Mesendoderm (in vitro differentiated cells): ENCODE measurements at regions not wholly inside any gene's neighbourhood (a gene's known extent, or its start where the extent isn't known, plus 50 kb on each side); places are given as distances from the start of the nearest gene placed in this dataset.

ENCODE experiments used
- DNase-seq: peaks from one replicate; pipeline ENCODE4 v3.0.0; 2013
- H2AK5ac ChIP-seq: 2 replicates; pipeline ENCODE4 v1.6.1; 2013; ENCODE audit warnings: low read length, inconsistent platforms
- H2BK120ac ChIP-seq: 2 replicates; pipeline ENCODE4 v1.6.1; 2013; ENCODE audit warnings: low read depth, mild to moderate bottlenecking, low read length, moderate library complexity, mixed read lengths
- H2BK15ac ChIP-seq: replicated peaks from 2 replicates; pipeline ENCODE4 v1.6.1; 2013; ENCODE audit warnings: low read depth, mild to moderate bottlenecking, moderate library complexity
- H2BK5ac ChIP-seq: 2 replicates; pipeline ENCODE4 v1.6.1; 2013; ENCODE audit warnings: low read length, inconsistent platforms
- H3K18ac ChIP-seq: 2 replicates; pipeline ENCODE4 v1.6.1; 2013; ENCODE audit warnings: mild to moderate bottlenecking, low read length, mixed read lengths
- H3K23ac ChIP-seq: one replicate; pipeline ENCODE4 v1.6.1; 2013; ENCODE audit warnings: low read length
- H3K27ac ChIP-seq: 2 replicates; pipeline ENCODE4 v1.5.1; 2013; ENCODE audit warnings: low read depth, mild to moderate bottlenecking, inconsistent platforms, low read length, moderate library complexity
- H3K27me3 ChIP-seq: 2 replicates; pipeline ENCODE4 v1.6.1; 2013; ENCODE audit warnings: low read length, control low read depth, mild to moderate bottlenecking, inconsistent platforms; ENCODE audit not compliant: insufficient read depth, poor library complexity
- H3K36me3 ChIP-seq: 2 replicates; pipeline ENCODE4 v1.6.1; 2013; ENCODE audit warnings: low read length, inconsistent platforms; ENCODE audit not compliant: control insufficient read depth, insufficient read depth
- H3K4ac ChIP-seq: one replicate; pipeline ENCODE4 v1.6.1; 2013; ENCODE audit warnings: low read depth, mild to moderate bottlenecking, low read length, moderate library complexity
- H3K4me1 ChIP-seq: 2 replicates; pipeline ENCODE4 v1.6.1; 2013; ENCODE audit warnings: low read depth, low read length, inconsistent platforms; ENCODE audit not compliant: control insufficient read depth
- H3K4me2 ChIP-seq: 2 replicates; pipeline ENCODE4 v1.6.1; 2013; ENCODE audit warnings: low read length
- H3K4me3 ChIP-seq: 2 replicates; pipeline ENCODE4 v1.5.1; 2013; ENCODE audit warnings: mild to moderate bottlenecking, low read length
- H3K56ac ChIP-seq: one replicate; pipeline ENCODE4 v1.6.1; 2013; ENCODE audit warnings: low read length
- H3K79me1 ChIP-seq: 2 replicates; pipeline ENCODE4 v1.6.1; 2013; ENCODE audit warnings: low read length, inconsistent platforms
- H3K79me2 ChIP-seq: 2 replicates; pipeline ENCODE4 v1.6.1; 2013; ENCODE audit warnings: mild to moderate bottlenecking, low read length; ENCODE audit not compliant: control insufficient read depth, insufficient read depth
- H3K9ac ChIP-seq: 2 replicates; pipeline ENCODE4 v1.6.1; 2013; ENCODE audit warnings: low read length, inconsistent platforms
- H4K5ac ChIP-seq: one replicate; pipeline ENCODE4 v1.6.1; 2013; ENCODE audit warnings: low read length
- H4K8ac ChIP-seq: one replicate; pipeline ENCODE4 v1.6.1; 2013; ENCODE audit warnings: low read depth, mild to moderate bottlenecking, control low read depth, low read length, moderate library complexity
- WGBS: extraction: QIAGEN DNeasy Blood & Tissue Kit; methylation state at CpG from one replicate; pipeline ENCODE4 v1.1.7; 2013; ENCODE audit warnings: low lambda C conversion rate, missing lambda C conversion rate; ENCODE audit not compliant: insufficient coverage; ENCODE audit errors: extremely low coverage; 5-methylcytosine and 5-hydroxymethylcytosine counted together

DNA sequence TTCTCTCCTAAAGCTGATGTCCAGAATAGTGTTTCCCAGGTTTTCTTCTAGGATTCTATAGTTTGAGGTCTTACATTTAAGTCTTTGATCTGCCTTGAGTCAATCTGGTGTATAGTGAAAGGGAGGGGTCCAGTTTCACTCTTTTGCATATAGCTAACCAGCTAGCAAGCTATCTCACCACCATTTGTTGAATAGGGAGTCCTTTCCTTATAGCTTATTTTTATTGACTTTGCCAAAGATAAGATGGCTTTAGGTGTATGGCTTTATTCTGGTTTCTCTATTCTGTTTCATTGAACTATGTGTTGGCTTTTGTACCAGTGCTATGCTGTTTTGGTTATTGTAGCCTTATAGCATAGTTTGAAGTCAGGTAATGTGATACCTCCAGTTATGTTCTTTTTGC, 1386.1 kb downstream of the SLITRK5 start:
- no peaks in the 10 kb centered on the region for H3K79me1 ChIP-seq
- H3K79me2 ChIP-seq = no peaks in the 10 kb centered on the region
- H4K5ac ChIP-seq = no peak overlapping the region
- DNase-seq = no peak
- no peak overlapping the region for H2BK15ac ChIP-seq
- no peak overlapping the region for H2BK5ac ChIP-seq
- no peak overlapping the region for H3K56ac ChIP-seq
- no peak overlapping the region for H2AK5ac ChIP-seq
- H3K27ac ChIP-seq = no peak overlapping the region
- H3K9ac ChIP-seq = no peak overlapping the region
- H3K27me3 ChIP-seq = no peaks in the 10 kb centered on the region
- no peak overlapping the region for H2BK120ac ChIP-seq
- no peaks in the 10 kb centered on the region for H3K4me1 ChIP-seq
- H3K4me2 ChIP-seq = no peak overlapping the region
- no peak overlapping the region for H3K23ac ChIP-seq
- H3K36me3 ChIP-seq = no peaks in the 10 kb centered on the region
- no peak overlapping the region for H3K18ac ChIP-seq
- H3K4ac ChIP-seq = no peak overlapping the region
- no peak overlapping the region for H4K8ac ChIP-seq
- no peak overlapping the region for H3K4me3 ChIP-seq

DNA sequence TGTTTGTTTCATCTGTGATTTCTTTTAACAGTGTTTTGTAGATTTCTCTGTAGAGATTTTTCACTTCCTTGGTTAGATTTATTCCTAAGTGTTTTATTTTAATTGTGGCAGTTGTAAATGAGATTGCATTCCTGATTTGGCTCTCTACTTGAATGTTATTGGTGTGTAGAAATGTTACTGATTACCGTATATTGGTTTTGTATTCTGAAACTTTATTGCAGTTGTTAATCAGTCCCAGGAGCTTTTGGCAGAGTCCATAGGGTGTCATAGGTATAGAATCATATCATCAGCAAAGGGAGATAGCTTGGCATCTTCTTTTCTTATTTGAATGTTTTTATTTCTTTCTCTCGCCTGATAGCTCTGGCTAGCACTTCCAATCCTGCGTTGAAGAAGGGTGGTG, 1386.7 kb downstream of the SLITRK5 start:
- H2BK5ac ChIP-seq = no peak overlapping the region
- H4K5ac ChIP-seq = no peak overlapping the region
- H3K27me3 ChIP-seq = no peaks in the 10 kb centered on the region
- H3K4me2 ChIP-seq = no peak overlapping the region
- H3K27ac ChIP-seq = no peak overlapping the region
- H3K79me1 ChIP-seq = no peaks in the 10 kb centered on the region
- H2BK15ac ChIP-seq = no peak overlapping the region
- DNase-seq = no peak
- H3K79me2 ChIP-seq = no peaks in the 10 kb centered on the region
- H3K18ac ChIP-seq = no peak overlapping the region
- no CpG with 5 or more reads among the region's 3 CpGs for WGBS
- H3K4me3 ChIP-seq = no peak overlapping the region
- no peak overlapping the region for H2BK120ac ChIP-seq
- no peaks in the 10 kb centered on the region for H3K4me1 ChIP-seq
- no peaks in the 10 kb centered on the region for H3K36me3 ChIP-seq
- no peak overlapping the region for H3K4ac ChIP-seq
- no peak overlapping the region for H3K9ac ChIP-seq
- no peak overlapping the region for H3K23ac ChIP-seq
- H2AK5ac ChIP-seq = no peak overlapping the region
- no peak overlapping the region for H4K8ac ChIP-seq
- no peak overlapping the region for H3K56ac ChIP-seq

DNA sequence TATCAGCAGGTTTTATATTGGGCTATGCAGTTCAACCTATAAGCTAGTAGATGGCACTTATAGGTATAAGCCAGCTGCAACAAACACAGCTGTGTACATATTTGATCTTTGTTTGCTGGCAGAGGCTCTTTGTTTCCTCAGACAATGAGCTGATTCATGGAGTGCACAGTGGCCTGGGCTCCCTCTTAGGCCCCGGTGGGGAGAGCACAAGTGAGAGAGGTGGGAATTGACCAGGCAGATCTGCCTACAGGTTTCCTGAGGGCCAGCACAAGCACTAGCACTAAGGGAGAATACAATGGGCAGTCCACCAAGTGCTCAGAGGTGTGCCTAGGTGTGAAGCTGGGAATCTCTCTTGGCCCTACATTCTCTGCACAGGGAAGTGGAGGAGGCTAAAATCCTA, 1390.7 kb downstream of the SLITRK5 start:
- no peak overlapping the region for H4K5ac ChIP-seq
- no peak for DNase-seq

DNA sequence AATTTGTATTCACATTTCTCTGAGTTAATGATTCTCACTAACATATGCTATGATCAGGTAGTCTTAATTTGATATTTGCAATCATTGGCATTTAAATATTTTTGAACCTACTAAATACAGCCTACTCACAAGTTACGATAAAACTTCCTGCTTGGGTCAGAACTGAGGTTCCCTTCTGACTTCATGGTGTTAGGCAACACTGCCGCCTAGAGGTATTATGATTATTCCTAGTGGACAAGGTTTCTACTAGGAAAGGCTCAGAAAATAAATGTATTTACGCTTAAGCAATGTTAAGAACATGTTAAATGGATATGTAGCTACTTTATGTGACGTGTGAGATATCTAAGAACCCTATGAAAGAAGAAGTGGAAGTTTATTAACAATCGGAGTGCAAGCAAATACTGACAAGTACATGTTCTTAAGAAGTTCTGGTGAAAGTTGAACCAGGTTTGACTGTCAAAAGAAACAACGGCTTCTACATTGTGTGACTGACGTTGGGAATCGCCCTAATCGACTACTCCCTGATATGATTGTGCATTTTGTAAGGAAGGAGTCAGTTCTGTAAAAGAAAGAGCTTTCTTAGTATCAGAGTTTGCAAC, 1395.8 kb downstream of the SLITRK5 start:
- H3K18ac ChIP-seq = no peak overlapping the region
- no peak overlapping the region for H3K9ac ChIP-seq
- no peaks in the 10 kb centered on the region for H3K79me1 ChIP-seq
- H3K27ac ChIP-seq = no peak overlapping the region
- no peak overlapping the region for H3K4me3 ChIP-seq
- no peak overlapping the region for H3K56ac ChIP-seq
- no peak overlapping the region for H4K5ac ChIP-seq
- H2BK5ac ChIP-seq = no peak overlapping the region
- no peak overlapping the region for H2BK15ac ChIP-seq
- no peaks in the 10 kb centered on the region for H3K27me3 ChIP-seq
- no peak overlapping the region for H3K4ac ChIP-seq
- no peak overlapping the region for H4K8ac ChIP-seq
- peak; percentile 70 for DNase-seq
- H2BK120ac ChIP-seq = no peak overlapping the region
- H3K23ac ChIP-seq = no peak overlapping the region
- no peak overlapping the region for H2AK5ac ChIP-seq
- WGBS = no CpG with 5 or more reads among the region's 9 CpGs
- H3K4me2 ChIP-seq = no peak overlapping the region
- no peaks in the 10 kb centered on the region for H3K36me3 ChIP-seq
- no peaks in the 10 kb centered on the region for H3K4me1 ChIP-seq
- no peaks in the 10 kb centered on the region for H3K79me2 ChIP-seq

More for the DNA sequence above, 1390.7 kb downstream of the SLITRK5 start:
- Histone ChIP-seq H3K9ac (no peak overlapping the region), H3K4ac (no peak overlapping the region), H3K4me2 (no peak overlapping the region), H2AK5ac (no peak overlapping the region), H3K18ac (no peak overlapping the region), H2BK120ac (no peak overlapping the region), H2BK15ac (no peak overlapping the region), H3K23ac (no peak overlapping the region), H3K79me2 (no peaks in the 10 kb centered on the region), H3K27me3 (no peaks in the 10 kb centered on the region), H3K4me3 (no peak overlapping the region), H3K36me3 (no peaks in the 10 kb centered on the region), H4K8ac (no peak overlapping the region), H3K56ac (no peak overlapping the region), H3K27ac (no peak overlapping the region), H3K79me1 (no peaks in the 10 kb centered on the region), H2BK5ac (no peak overlapping the region), H3K4me1 (no peaks in the 10 kb centered on the region)
- WGBS = no CpG with 5 or more reads among the region's 1 CpG

DNA sequence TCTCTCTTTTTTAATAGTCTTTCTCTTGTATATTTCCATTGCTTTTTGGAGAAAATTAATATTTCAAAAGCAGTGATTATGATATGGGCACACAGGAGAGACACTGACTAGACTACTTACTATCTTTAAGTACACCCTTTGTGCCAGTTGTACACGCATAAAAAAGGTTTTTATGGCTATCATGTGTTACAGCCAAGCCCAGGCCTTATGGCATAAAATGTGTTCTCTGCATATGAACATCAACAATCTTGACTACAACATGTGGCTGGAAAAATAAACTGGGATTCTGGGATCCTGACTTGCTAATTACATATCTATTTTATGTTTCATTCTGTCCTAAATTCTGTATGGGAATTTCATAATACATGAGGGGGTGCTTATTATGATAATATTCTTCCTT, 1401.8 kb downstream of the SLITRK5 start:
- H3K4me3 ChIP-seq = no peak overlapping the region
- H2BK120ac ChIP-seq = no peak overlapping the region
- H2BK5ac ChIP-seq = no peak overlapping the region
- H3K4me1 ChIP-seq = no peaks in the 10 kb centered on the region
- WGBS = no CpG with 5 or more reads among the region's 1 CpG
- no peak overlapping the region for H3K4ac ChIP-seq
- H3K27me3 ChIP-seq = no peaks in the 10 kb centered on the region
- no peak overlapping the region for H2AK5ac ChIP-seq
- DNase-seq = no peak
- no peak overlapping the region for H3K9ac ChIP-seq
- H3K27ac ChIP-seq = no peak overlapping the region
- H4K8ac ChIP-seq = no peak overlapping the region
- no peak overlapping the region for H3K4me2 ChIP-seq
- H4K5ac ChIP-seq = no peak overlapping the region
- H3K79me1 ChIP-seq = no peaks in the 10 kb centered on the region
- H3K79me2 ChIP-seq = no peaks in the 10 kb centered on the region
- no peak overlapping the region for H3K18ac ChIP-seq
- no peak overlapping the region for H2BK15ac ChIP-seq
- no peak overlapping the region for H3K56ac ChIP-seq
- no peak overlapping the region for H3K23ac ChIP-seq
- H3K36me3 ChIP-seq = no peaks in the 10 kb centered on the region

DNA sequence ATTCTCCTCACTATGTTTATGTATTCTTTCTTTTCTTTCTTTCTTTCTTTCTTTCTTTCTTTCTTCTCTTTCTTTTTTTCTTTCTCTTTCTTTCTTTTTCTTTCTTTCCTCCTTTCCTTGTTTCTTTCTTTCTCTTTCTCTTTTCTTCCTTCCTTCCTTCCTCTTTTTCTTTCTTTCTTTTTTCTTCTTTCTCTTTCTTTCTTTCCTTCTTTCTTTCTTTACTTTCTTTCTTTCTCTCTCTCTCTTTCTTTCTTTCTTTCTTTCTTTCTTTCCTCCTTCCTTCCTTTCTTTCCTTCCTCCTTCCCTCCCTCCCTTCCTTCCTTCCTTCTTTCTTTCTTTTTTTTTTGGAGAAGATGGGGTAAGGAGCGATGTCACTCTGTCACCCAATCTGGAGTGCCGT, 1405.5 kb downstream of the SLITRK5 start:
- Histone ChIP-seq H4K5ac (no peak overlapping the region), H3K56ac (no peak overlapping the region), H3K18ac (no peak overlapping the region), H3K79me2 (no peaks in the 10 kb centered on the region), H2AK5ac (no peak overlapping the region), H3K4me3 (no peak overlapping the region), H3K4me2 (no peak overlapping the region), H3K23ac (no peak overlapping the region), H3K79me1 (no peaks in the 10 kb centered on the region), H3K9ac (no peak overlapping the region), H2BK15ac (no peak overlapping the region), H3K27ac (no peak overlapping the region), H3K27me3 (no peaks in the 10 kb centered on the region), H2BK120ac (no peak overlapping the region), H4K8ac (no peak overlapping the region), H3K4ac (no peak overlapping the region), H3K4me1 (no peaks in the 10 kb centered on the region), H3K36me3 (no peaks in the 10 kb centered on the region), H2BK5ac (no peak overlapping the region)
- WGBS = no CpG with 5 or more reads among the region's 2 CpGs
- DNase-seq = no peak
